CD4-positive, alpha-beta T cell treated with Interleukin-4 for 4 hours (primary cell): ENCODE measurements at regions not wholly inside any gene's neighbourhood (a gene's known extent, or its start where the extent isn't known, plus 50 kb on each side); places are given as distances from the start of the nearest gene placed in this dataset.
A peak's percentile ranks its signal among the peaks of the same experiment; 100 is the strongest.
"Not testable (repeated sequence)": the region's sequence is repeated elsewhere in the genome, so short reads cannot be mapped to it uniquely, and the experiment has no call there.

Experiments
- DNase-seq: peaks from one replicate; pipeline ENCODE4 v3.0.0-alpha.2; 2020

- DNase-seq, result no peak
Measured at GRCh38 chr21:28099001-28099705, 893.5 kb downstream of the LTN1 start.

- DNase-seq, result no peak
Measured at GRCh38 chr21:28091466-28091865, 901.2 kb downstream of the LTN1 start.

- DNase-seq, result no peak
Measured at GRCh38 chr21:28090546-28090945, 902.1 kb downstream of the LTN1 start.

GRCh38 chr21:28089599-28090441 lies 902.9 kb downstream of the LTN1 start:
- DNase-seq, result no peak

- DNase-seq, result no peak
Measured at GRCh38 chr21:28086861-28087581, 905.7 kb downstream of the LTN1 start.

GRCh38 chr21:28084951-28085350 lies 907.7 kb downstream of the LTN1 start:
- DNase-seq, result no peak

- no peak for DNase-seq
Measured at GRCh38 chr21:28083350-28083749, 909.3 kb downstream of the LTN1 start.

- no peak for DNase-seq
Measured at GRCh38 chr21:28078126-28078525, 914.6 kb downstream of the LTN1 start.

- no peak for DNase-seq
Measured at GRCh38 chr21:28074676-28075075, 918.0 kb downstream of the LTN1 start.

GRCh38 chr21:28072601-28073000 lies 920.1 kb downstream of the LTN1 start:
- no peak for DNase-seq

GRCh38 chr21:28069450-28069923 lies 923.2 kb downstream of the LTN1 start:
- DNase-seq, result no peak

GRCh38 chr21:28068455-28069358 lies 924.0 kb downstream of the LTN1 start:
- no peak for DNase-seq

- no peak for DNase-seq
Measured at GRCh38 chr21:28066596-28067387, 925.9 kb downstream of the LTN1 start.

- DNase-seq, result peak; percentile 1
Measured at GRCh38 chr21:28066076-28066475, 926.6 kb downstream of the LTN1 start.

GRCh38 chr21:28063241-28064216 lies 929.1 kb downstream of the LTN1 start:
- DNase-seq, result no peak

GRCh38 chr21:28052956-28053355 lies 939.7 kb downstream of the LTN1 start:
- DNase-seq, result not testable (repeated sequence)

- not testable (repeated sequence) for DNase-seq
Measured at GRCh38 chr21:28051649-28052048, 941.0 kb downstream of the LTN1 start.

GRCh38 chr21:28035692-28036091 lies 957.0 kb downstream of the LTN1 start:
- DNase-seq, result not testable (repeated sequence)

GRCh38 chr21:28034916-28035315 lies 957.8 kb downstream of the LTN1 start:
- DNase-seq, result not testable (repeated sequence)

- not testable (repeated sequence) for DNase-seq
Measured at GRCh38 chr21:28034334-28034733, 958.3 kb downstream of the LTN1 start.
